ENCODE measurements at regions not wholly inside any gene's neighbourhood (a gene's known extent, or its start where the extent isn't known, plus 50 kb on each side); places are given as distances from the start of the nearest gene placed in this dataset.

DNA sequence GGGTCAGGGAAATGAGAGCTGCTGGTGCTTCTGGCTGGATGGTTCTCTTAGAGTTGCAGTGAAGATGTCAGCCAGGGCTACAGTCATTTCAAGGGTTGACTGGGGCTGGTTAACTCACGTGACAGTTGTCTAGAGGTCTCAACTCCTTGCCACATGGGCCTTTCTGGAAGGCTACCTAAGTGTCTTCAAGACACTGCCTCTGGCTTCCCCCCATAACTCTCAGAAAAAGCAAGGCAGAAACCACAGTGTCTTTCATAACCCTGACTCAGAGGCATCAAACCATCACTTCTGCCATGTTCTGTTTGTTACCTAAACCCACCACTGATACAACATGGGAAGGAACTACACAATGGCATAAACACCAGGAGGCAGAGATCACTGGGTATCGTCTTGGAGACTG lies 828.9 kb downstream of the EPHA4 start:
- TF ChIP-seq, protein P1, sequence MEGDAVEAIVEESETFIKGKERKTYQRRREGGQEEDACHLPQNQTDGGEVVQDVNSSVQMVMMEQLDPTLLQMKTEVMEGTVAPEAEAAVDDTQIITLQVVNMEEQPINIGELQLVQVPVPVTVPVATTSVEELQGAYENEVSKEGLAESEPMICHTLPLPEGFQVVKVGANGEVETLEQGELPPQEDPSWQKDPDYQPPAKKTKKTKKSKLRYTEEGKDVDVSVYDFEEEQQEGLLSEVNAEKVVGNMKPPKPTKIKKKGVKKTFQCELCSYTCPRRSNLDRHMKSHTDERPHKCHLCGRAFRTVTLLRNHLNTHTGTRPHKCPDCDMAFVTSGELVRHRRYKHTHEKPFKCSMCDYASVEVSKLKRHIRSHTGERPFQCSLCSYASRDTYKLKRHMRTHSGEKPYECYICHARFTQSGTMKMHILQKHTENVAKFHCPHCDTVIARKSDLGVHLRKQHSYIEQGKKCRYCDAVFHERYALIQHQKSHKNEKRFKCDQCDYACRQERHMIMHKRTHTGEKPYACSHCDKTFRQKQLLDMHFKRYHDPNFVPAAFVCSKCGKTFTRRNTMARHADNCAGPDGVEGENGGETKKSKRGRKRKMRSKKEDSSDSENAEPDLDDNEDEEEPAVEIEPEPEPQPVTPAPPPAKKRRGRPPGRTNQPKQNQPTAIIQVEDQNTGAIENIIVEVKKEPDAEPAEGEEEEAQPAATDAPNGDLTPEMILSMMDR (IDR thresholded peaks at IDR 0.05): no peak
- no peak for TF ChIP-seq POLR2A (IDR thresholded peaks at IDR 0.05)
